Inferior parietal cortex (tissue), 1 donor: ENCODE measurements at regions not wholly inside any gene's neighbourhood (a gene's known extent, or its start where the extent isn't known, plus 50 kb on each side); places are given as distances from the start of the nearest gene placed in this dataset.
"Not testable (repeated sequence)": the region's sequence is repeated elsewhere in the genome, so short reads cannot be mapped to it uniquely, and the experiment has no call there.

ENCODE experiments used
- DNase-seq: peaks from one replicate; pipeline ENCODE4 v3.0.0-alpha.2; 2016; ENCODE audit errors: extremely low spot score

DNA sequence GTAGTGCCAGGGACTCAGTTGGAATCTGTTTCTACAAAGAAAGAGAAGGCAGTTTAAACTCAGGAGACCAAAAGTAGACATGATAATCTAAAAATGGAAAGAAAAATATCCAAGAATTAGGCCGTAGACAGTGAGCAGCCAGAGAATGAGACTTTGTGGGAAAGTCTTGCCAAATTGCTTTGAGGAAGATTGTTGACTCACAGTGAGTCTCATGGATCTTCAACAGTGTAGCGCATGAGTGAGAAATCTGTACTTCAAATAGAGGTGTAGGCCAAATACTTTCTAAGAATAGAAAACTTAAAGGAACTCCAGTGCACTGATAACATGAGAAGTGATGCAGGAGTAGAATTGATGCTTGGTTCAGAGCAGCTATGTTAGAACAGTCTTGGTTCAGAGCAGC lies 284.5 kb downstream of the HTR1B start:
- peak; percentile 3 for DNase-seq

GRCh38 chr6:77177470-77177869 lies 285.8 kb downstream of the HTR1B start:
- no peak for DNase-seq

- no peak for DNase-seq
Observed at GRCh38 chr6:77173472-77174074, 289.7 kb downstream of the HTR1B start.

- no peak for DNase-seq
Observed at GRCh38 chr6:77172578-77172977, 290.7 kb downstream of the HTR1B start.

- no peak for DNase-seq
Observed at GRCh38 chr6:77159730-77160129, 303.6 kb downstream of the HTR1B start.

- no peak for DNase-seq
Observed at GRCh38 chr6:77151241-77151640, 312.1 kb downstream of the HTR1B start.

DNA sequence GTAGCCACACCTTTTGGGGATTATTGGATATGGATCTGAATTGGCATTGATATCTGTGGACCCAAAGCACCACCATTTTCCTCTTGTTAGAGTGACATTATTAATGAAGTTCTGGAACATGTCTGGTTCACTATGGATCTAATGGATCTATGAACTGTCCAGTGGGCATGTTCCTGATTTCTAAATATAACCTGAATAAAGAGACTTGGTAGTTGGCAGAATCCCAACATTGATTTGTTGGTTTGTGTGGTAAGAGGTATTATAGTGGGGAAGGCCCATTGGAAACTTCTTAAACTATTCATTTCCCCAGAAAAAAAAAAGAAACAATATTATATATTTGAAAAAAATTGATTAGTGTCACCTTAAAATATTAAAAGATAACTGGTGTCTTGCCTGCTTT lies 312.6 kb downstream of the HTR1B start:
- no peak for DNase-seq

GRCh38 chr6:77145244-77145643 lies 318.0 kb downstream of the HTR1B start:
- no peak for DNase-seq

DNA sequence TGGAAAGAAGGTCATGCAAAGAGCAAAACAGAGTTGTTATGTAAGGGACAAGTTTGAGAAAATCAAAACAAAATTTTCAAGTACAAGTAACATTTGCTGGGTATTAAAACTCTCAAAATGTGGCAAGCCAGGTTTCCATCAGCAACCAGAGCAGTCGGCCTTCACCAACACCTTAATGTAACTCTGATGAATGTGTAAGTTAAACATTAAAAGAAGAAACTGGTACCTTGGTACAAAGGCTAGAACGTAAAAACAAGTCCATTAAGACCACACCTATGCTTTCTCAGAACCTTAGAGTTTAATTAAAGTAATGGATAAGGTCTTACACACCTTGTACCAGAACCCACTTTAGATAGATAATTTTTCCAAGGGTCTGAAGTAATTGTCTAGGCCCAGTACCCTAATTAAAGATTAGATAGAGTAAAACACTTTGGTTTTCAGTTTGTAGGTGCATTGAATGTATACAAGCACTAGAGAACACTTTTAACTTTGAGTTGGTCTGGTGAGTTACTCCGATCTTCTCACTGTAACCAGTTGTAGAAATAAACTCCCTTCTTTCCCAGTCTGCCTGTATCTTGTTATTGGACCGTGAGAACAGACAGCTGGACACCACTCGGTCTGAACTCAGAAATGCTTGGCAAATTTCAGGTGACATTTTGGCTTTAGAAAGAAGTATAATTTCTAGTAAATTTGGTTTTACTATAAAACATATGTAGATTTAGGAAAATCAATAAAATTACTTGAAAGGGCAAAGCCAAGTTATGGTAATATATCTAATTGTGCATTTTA lies 319.4 kb downstream of the HTR1B start:
- DNase-seq: no peak

DNA sequence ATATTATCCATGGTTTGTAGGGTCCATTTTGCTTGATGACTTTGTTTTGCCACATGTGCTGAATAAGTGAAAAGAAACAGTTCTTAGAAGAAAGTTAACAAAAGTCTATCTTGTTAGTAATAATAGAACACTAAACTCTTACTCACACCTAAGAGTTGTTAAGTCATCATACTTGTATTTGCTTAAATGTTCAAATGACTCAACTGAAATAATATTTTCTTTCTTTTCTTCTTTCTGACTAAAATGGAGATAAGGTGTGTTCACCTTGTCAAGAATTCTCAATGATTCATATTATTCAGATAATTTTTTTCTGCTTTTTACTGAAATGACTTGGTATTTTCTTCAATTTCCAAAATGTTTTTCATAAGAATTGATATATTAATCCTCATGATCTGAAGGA lies 327.2 kb downstream of the HTR1B start:
- no peak for DNase-seq

DNA sequence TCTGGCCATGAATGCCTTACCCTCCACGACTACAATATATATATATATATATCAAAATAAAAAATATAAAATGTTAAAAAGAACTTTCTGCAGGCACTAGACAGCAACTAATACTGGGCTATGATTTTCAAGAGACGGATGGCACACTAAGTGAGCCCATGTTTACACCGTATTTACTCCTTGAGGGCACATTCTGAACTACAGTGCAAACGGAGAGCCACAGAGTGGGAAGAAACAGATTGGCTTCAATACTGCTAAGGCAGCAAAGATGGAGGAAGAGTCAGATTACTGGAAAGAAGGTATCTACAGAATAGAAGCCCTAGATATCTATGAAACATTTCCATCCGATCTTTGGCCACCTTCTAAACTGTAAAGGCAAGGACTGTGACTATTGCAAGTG lies 330.3 kb downstream of the HTR1B start:
- no peak for DNase-seq

DNA sequence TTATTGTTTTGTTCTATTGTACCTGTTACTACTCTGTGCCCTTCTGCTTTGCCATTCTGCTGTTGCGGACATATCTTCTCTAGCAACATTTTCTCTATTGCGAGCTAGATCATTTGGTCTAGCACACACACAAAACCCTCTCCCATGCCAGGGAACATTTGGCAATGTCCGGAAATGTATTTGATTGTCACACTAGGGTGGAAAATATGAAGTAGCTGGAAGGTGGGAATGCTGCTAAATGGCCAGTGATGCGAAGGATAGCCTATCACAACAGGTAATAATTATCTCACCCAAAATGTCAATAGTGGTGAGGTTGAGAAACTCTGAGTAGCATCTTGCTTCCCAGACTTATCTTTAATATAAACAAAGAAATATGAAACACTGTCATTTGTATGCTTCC lies 331.9 kb downstream of the HTR1B start:
- no peak for DNase-seq

DNA sequence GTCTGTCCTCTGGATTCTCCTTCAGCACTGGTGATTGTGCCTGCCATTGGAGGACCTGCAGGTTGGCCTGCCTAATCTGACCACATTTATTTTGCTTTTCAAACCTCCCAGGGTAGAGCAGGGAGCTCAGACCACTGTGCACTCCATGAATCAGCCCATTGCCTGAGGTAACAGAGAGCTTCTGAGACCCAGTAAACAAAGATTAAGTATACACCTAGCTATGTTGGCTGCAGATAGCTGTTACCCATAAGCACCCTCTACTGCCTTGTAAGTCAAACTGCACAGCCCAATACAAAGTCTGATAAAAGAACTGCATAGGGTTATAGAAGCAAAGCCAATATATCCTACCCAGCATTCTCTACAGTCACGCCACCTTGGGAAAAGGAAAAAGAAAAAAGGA lies 338.7 kb downstream of the HTR1B start:
- DNase-seq: no peak

DNA sequence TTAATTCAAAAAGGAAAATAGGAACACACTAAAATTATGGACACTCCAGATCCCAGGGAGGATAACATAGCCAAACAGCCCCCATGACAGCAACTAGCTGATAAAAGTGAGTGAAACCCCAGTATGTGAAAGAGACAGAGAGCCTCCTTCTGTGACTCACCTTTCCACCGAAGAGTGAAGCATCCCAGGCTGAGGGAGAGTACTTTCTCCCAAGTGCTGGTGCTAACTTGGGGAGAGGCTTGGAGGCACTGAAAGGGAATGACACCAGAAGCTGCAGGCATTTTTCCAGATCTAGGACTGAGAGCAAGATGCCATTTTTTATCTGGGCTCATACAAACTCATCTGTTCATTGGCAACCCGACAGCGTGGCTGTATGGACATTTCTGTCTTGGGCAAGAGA lies 339.8 kb downstream of the HTR1B start:
- DNase-seq: no peak

GRCh38 chr6:77106992-77107391 lies 356.3 kb downstream of the HTR1B start:
- no peak for DNase-seq

GRCh38 chr6:77105091-77105490 lies 358.2 kb downstream of the HTR1B start:
- no peak for DNase-seq

DNA sequence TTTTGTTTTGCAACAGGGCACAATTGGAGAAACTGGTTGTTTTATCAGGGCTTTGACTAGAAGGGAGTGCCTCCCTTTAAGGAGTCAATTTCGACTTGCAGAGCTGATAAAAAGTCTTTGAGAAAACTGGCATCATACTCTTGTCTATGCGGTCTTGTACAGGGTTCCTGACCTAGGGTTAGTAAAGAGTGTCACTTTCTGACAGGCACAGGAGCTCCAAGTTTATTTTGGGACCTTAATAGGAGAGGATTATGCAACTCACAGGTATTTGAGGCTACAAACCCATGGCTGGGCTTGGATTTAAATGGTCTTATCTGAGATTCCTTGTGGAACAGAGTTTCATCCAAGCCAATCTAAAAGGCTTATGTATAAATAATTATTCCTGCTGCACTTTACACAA lies 365.4 kb downstream of the HTR1B start:
- DNase-seq: no peak

DNA sequence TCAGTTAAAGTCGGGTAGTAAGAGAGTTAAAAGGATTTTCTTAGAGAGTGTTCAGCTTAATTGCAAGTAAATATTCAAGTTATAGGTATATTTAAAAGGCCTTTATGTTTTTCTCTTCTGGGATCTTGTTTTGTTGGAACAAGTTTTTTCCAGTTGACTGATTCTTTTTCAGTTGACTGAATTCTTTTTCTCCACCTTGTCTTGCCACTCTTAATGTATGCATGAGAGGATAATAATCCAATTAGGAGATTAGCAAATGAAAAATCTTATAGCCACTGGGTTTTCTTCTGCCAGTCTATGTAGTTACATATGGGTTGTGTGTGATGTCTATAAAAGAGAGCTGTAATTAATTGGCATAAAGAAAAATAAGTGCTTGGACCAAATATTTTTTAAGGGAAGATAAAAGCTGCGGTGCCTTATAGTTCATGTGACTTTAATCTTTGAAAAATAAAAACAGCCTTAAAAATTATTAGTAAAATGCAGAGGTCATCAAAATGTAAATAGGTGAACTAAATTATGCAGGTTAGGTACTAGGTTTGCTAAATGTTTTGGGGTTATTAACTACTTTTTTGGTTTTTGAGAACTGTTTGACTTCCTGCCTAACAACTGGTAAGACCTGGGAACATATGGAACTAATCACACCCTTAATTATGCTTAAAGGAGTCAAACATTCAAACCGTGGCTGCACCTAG lies 367.2 kb downstream of the HTR1B start:
- no peak for DNase-seq

GRCh38 chr6:77094821-77095220 lies 368.5 kb downstream of the HTR1B start:
- no peak for DNase-seq

- DNase-seq: no peak
Observed at GRCh38 chr6:77092971-77093370, 370.3 kb downstream of the HTR1B start.

DNA sequence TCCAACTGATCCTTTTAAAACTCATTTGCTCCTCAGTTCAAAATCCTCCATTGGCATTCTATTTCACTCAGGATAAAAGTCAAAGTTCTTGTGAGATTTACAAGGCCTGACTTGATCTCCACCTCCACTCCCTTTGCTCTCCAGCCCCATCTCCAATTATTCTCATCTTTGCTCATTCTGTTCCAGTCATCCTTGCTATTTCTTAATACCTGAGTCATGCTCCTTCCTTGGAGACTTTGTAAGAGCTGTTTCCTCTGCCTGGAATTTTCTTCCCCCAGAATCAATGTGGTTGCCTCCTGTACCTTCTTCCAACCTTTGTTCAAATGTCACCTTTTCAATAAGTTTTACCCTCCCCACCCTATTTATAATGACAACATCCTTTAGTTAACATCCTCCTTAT lies 373.5 kb downstream of the HTR1B start:
- no peak for DNase-seq

- not testable (repeated sequence) for DNase-seq
Observed at GRCh38 chr6:77087794-77088318, 375.4 kb downstream of the HTR1B start.
